C4-2B (cell line): ENCODE measurements at regions not wholly inside any gene's neighbourhood (a gene's known extent, or its start where the extent isn't known, plus 50 kb on each side); places are given as distances from the start of the nearest gene placed in this dataset.

Experiments used
- ZFX ChIP-seq: fragments of 450-650 bp; IDR thresholded peaks from 2 replicates; pipeline ENCODE4 v1.6.1; 2017
- TF ChIP-seq, protein P1 (sequence below): fragments of 450-650 bp; conservative IDR thresholded peaks from 2 replicates; pipeline ENCODE4 v1.5.1; 2017; ENCODE audit warnings: mild to moderate bottlenecking

GRCh38 chr15:61444585-61444984 lies 215.5 kb upstream of the RORA start:
- TF ChIP-seq, protein P1, sequence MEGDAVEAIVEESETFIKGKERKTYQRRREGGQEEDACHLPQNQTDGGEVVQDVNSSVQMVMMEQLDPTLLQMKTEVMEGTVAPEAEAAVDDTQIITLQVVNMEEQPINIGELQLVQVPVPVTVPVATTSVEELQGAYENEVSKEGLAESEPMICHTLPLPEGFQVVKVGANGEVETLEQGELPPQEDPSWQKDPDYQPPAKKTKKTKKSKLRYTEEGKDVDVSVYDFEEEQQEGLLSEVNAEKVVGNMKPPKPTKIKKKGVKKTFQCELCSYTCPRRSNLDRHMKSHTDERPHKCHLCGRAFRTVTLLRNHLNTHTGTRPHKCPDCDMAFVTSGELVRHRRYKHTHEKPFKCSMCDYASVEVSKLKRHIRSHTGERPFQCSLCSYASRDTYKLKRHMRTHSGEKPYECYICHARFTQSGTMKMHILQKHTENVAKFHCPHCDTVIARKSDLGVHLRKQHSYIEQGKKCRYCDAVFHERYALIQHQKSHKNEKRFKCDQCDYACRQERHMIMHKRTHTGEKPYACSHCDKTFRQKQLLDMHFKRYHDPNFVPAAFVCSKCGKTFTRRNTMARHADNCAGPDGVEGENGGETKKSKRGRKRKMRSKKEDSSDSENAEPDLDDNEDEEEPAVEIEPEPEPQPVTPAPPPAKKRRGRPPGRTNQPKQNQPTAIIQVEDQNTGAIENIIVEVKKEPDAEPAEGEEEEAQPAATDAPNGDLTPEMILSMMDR: no peak
- no peak for TF ChIP-seq ZFX
